ENCODE measurements at regions not wholly inside any gene's neighbourhood (a gene's known extent, or its start where the extent isn't known, plus 50 kb on each side); places are given as distances from the start of the nearest gene placed in this dataset.
"Not testable (repeated sequence)": the region's sequence is repeated elsewhere in the genome, so short reads cannot be mapped to it uniquely, and the experiment has no call there.

DNA sequence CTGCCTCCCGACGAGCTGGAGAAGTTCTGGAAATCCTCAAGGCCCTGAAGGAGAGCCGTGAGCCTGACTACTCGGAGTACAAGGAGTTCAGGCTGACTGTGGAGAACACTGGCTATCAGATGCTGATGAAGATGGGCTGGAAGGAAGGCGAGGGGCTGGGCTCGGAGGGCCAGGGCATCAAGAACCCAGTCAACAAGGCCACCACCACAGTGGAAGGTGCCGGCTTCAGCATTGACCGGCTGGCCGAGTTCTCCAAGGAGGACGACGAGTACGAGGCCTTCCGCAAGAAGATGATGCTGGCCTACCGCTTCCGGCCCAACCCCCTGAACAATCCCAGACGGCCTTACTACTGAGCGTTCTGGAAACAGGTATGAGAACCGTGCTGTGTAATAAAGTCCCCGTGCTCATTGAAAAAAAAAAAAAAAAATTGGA, 366.1 kb upstream of the ATXN7L3B start:
- DNase-seq = no peak

DNA sequence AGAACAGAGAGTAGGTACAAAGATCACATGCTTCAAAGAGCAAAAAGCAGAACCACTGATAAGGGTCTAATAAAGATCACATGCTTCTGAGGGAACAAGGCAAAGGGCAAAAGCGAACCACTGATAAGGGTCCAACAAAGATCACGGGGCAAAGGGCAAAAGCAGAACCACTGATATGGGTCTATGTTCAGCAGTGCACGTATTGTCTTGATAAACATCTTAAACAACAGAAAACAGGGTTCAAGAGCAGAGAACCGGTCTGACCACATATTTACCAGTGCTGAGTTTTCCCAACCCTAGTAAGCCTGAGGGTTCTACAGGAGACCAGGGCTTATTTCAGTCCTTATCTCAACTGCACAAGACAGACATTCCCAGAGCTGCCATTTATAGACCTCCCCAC, 362.7 kb upstream of the ATXN7L3B start:
- not testable (repeated sequence) for DNase-seq

DNA sequence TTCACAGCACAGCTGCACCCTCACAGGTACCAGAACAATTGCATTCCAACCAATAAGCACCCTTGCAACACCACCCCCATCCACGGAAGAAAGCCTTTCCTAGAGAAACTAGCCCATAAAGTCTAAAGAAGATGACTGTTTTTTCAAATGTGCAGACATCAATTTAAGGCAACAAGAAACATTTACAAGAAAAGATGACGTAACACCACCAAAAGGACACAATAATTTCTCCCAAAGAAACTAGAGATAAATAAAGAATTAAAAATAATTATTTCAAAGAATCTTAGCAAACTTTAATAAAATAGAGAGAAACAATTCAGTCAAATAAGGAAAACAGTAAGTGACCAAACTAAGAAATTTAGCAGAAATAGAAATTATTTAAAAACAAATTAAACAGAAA, 352.3 kb upstream of the ATXN7L3B start:
- no peak for DNase-seq

DNA sequence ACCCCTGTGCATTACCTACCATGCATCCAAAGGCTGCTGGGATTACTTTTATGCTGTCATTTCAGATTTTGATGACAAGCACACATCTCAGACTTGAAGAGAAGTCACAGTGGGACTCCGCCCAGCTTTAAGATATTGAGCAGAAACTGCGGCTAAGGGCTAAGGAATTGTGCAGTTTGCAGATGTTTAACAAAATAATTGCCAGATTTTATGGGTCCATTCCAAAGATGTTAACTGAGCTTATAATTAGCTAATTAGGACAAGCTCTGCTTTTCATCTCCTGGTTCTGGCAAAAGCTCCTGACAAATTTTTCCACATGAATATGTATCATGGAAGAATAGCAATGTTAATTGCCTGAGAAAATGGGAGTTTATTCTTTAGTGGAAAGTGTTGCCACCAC, 344.4 kb upstream of the ATXN7L3B start:
- no peak for DNase-seq

DNA sequence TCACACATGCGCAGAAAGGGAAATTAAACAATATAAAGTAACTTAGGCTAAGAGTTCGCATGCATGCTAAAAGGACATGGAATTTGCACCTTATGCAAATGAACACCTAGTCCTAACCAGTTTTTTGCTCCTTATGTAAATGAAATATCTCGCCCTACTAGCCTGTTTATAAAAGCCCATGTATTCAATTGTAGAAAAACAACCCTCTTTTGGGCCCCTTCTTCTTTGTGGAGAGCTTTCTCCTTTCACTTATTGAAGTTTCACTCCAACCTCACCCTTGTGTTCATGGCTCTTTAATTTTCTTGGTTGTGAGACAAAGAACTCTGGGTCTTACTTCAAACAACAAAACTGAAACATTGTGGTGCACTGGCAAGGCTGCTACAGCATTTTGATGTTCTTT, 333.4 kb upstream of the ATXN7L3B start:
- DNase-seq = no peak

DNA sequence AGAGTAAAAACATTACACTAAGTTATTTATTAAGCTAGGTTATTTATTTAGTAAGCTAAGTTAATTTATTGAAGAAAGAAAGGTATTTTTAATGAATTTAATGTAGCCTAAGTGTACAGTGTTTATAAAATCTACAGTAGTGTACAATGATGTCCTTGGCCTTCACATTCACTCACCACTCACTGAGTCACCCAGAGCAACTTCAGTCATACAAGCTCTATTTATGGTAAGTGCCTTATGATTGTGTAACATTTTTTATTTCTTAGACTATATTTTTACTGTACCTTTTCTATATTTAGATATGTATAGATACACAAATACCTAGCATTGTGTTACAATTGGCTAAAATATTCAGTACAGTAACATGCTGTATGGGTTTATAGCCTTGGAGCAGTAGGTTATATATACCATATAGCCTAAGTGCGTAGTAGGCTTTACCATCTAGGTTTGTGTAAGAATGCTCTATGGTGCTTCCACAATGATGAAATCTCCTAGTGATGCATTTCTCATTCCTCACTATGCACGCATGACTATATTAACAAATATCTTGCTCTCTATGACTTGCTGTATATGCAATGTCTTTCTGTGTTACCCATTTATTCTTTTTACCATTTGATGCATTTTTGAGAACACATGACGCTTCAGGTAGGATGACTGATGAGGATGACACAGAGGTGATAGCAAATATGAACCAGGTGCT, 309.6 kb upstream of the ATXN7L3B start:
- DNase-seq = no peak

DNA sequence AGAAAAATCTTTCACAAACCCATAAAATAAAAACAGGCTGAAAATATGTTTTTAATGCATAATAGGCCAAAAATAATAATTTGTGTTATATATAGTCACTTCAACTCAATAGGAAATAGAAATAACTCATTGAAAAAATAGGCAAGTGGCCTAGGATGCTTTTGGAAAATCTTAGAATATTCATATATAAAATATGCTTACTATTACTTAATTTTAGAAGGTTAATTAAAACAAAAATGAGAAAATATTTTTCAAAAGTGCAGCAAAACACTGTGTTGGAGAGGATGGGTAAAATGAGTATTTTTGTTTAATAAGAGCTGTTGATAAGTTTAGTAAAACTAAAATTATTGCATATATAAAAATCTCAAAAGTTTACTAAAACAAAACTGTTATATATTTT, 308.0 kb upstream of the ATXN7L3B start:
- DNase-seq = no peak

DNA sequence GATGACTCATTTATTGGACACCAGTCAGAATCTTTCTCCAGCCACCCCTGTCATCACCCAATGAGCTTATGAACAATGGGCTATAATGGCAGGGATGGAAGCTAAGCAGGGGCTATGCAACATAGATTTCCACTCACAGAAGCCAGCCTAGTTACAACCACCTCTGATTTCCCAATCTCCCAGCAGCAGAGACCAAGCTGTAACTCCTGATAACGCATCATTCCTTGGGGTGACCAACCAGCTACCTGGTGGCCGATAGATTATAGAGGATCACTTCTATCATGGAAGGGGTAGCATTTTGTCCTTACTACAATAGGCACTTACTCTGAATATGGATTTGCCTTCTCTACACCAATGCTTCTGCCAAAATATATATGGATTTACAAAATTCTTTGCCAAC, 302.3 kb upstream of the ATXN7L3B start:
- DNase-seq = no peak

DNA sequence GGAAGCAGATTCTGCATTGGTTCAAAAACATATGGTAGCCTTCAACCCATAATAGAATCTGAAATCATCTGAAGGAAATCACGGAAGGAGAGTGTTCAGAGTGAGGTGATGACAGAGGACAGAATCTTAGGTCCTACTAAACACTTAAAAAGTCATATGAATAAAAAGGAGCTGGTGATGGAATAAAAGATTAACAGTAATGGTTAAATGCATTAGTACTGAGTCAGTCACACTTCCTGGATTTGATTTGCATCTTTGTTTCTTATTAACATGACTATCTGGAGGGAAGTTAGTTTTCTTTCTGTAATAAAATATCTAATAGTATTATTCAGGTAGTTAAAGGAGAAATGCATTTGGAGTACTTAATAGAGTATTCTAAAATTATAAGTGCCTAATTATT, 296.3 kb upstream of the ATXN7L3B start:
- DNase-seq = no peak

DNA sequence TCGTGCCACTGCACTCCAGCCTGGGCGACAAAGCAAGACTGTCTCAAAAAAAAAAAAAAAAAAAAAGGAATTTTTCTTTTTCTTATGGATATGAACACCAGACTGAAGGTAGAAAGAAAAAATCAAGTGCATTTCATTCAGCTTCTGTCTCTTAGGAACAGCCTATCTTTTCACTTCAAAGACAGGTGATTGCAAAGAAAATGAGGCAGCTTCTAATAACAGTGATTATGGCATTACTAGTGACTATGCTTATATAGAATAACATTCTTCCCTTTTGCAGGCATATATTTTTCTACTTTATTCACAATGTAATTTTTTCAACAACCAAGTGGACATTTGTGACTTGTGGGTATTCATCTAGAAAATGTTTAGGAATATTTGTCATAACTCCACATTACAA, 295.5 kb upstream of the ATXN7L3B start:
- no peak for DNase-seq

DNA sequence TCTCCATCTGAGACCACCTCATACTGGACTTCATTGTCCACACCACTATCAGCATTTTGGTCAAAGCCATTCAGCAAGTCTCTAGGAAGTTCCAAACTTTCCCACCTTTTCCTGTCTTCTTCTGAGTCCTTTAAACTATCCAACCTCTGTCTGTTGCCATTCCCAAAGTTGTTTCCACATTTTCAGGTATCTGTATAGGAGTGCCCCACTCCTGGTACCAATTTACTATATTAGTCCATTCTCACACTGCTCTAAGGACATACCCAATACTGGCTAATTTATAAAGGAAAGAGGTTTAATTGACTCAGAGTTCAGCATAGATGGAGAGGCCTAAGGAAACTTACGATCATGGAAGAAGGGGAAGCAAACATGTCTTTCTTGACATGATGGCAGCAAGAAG, 292.2 kb upstream of the ATXN7L3B start:
- DNase-seq = no peak

DNA sequence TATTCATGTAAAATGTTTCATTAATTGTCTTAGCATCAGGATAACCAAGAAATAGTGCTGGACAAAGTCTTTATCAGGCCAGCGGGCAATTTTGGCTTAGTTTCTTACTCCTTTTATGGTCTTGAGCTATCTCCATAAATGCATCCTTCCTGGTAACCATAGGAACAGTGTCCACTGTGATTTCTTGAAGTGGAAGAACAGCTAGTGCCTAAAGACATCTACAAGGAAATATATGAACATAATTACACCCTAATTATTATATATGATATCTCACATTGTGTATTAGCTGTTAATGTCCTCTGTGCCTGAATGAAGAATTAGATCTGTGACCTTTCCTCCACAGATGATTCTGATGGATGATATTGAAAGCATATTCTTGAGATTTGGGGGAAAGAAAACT, 286.7 kb upstream of the ATXN7L3B start:
- DNase-seq = no peak

DNA sequence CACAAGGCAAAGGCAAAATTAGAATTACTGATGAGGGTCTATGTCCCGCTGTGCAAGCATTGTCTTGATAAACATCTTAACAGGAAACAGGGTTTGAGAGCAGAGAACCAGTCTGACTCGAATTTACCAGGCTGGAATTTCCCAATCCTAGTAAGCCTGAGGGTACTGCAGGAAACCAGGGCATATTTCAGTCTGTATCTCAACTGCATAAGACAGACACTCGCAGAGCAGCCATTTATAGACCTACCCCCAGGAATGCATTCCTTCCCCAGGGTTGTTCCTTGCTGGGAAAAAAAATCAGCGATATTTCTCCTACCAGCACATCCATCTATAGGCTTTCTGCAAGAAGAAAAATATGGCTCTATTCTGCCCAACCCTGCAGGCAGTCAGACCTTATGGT, 283.8 kb upstream of the ATXN7L3B start:
- DNase-seq = not testable (repeated sequence)

DNA sequence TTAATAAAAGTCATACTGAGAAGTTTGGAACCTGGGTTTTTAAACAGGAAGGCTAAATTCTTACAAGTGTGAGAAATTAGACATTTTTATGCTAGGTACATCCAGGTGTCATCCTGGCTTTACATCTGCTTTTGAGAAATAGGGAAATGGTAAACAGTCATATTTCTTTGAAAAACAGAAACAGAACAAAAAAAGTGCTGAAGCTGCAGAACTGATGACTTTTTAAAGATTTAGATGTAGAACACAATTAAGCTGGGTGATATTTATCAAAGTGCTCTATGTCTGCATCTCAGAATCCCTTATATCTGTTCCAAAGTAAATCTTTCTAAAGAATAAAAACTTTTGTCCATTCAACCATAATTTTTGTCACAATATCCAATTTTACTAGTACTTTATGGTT, 282.9 kb upstream of the ATXN7L3B start:
- DNase-seq = no peak

DNA sequence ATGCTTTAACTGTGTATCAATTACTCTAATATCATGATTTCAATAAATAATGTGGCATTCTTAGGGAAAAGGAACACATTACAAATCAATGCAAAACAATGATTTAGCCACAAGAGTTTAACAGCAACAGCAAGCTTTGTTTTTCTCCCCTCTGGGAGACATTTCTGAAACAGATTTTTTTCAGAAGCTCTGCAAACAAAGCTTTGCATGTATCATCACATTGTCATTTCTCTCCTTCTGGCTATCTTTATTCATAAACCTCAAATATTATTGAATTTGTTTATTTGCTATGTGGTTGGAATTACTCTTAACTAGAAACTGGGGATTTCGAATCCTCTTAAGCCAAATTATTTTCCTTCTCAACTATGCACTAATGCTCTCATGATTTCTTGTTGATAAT, 278.4 kb upstream of the ATXN7L3B start:
- no peak for DNase-seq

DNA sequence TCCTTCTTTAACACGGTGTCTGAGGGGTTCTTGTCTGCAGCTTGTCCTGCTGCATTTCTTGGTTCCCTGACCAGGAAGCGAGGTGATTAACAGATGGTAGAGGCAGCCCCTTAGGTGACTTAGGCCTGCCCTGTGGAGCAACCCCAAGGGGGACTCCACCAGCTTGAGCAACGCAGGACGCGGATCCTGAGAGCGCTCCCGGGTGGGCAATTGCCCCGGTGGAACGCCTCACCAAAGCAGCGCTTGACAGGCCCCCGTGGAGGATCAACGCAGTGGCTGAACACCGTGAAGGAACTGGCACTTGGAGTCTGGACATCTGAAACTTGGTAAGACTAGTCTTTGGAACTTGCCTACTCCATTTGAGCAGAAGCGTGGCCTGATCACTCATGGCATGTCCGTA, 272.9 kb upstream of the ATXN7L3B start:
- no peak for DNase-seq

DNA sequence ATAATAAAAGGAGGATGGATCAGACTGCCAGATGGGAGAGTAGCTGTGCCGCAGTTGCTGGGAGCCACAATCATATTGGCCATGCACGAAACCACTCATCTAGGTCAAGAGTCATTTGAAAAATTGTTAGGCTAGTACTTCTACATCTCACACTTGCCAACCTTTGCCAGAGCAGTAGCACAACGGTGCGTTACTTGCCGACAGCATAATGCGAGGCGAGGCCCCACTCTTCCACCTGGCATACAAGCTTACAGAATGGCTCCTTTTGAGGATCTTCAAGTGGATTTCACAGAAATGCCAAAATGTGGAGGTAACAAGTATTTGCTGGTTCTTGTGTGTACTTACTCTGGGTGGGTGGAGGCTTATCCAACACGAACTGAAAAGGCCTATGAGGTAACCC, 268.3 kb upstream of the ATXN7L3B start:
- not testable (repeated sequence) for DNase-seq

DNA sequence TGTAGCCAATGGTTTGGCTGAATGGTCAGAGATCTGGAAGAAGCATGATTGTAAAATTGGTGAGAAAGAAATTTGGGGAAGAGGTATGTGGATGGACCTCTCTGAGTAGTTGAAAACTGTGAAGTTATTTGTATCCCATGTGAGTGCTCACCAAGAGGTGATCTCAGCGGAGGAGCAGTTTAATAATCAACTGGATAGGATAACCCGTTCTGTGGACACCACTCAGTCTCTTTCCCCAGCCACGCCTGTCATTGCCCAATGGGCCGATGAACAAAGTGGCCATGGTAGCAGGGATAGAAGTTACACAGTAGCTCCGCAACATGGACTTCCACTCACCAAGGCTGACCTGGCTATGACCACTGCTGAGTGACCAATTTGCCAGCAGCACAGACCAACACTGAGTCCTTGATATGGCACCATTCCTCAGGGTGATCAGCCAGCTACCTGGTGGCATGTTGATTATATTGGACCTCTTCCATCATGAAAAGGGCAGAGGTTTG, 257.4 kb upstream of the ATXN7L3B start:
- DNase-seq = no peak

DNA sequence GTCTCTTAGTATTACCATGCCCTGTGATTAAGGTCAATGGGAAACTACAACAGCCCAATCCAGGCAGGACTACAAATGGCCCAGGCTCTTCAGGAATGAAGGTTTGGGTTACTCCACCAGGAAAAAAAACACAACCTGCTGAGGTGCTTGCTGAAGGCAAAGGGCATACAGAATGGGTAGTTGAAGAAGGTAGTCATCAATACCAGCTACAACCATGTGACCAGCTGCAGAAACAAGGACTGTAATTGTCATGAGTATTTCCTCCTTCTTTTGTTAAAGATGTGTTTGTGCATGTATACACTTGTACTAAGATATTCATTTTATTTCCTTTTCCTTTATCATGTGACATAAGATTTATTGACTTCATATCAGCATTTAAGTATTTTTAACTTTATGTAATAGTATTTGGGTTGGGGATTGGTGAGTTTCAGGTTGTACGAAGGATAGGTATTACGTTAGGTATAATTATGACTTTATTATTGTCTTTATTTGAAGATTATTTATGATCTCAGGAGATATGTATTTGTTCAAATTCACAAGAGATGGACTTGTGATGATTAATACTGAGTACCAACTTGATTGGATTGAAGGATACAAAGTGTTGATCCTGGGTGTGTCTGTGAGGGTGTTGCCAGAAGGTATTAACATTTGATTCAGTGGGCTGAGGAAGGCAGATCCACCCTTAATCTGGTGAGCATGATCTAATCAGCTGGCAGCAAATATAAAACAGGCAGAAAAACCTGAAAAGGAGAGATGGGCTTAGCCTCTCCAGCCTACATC, 256.0 kb upstream of the ATXN7L3B start:
- DNase-seq = not testable (repeated sequence)

DNA sequence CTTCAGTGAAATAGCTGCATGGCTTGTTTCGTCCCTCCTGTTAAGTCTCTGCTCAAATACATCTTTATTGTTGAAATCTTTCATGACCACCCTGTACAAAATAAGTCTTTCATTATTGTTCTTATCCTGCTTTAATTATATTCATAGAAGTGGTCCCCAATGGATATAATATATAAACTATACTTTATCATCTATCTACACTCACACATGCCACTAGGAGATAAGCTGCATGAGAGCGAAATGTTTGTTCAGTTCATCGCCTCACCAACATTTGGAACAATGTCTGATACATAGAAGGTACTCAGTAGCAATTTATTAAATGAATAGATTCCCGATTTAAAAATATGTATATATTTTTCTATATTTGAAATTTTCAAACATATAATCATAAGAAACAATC, 254.0 kb upstream of the ATXN7L3B start:
- no peak for DNase-seq

DNA sequence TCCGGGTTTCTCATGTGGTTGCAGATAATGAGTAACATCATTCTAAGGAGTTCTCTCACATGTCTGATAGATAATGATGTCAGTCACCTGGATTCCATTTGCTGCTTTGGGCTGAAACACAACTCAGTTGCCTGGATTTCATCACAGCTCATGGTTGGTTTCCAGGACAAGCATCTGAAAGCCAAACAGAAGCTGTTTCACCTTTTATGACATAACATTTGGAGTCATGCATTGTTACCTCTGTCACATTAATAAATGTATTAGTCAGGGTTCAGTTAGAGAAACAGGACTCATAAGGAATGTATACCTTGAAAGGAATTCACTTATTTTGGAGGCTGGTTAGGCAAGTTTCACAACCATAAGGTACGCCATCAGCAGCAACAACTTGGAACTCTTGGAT, 251.9 kb upstream of the ATXN7L3B start:
- no peak for DNase-seq

DNA sequence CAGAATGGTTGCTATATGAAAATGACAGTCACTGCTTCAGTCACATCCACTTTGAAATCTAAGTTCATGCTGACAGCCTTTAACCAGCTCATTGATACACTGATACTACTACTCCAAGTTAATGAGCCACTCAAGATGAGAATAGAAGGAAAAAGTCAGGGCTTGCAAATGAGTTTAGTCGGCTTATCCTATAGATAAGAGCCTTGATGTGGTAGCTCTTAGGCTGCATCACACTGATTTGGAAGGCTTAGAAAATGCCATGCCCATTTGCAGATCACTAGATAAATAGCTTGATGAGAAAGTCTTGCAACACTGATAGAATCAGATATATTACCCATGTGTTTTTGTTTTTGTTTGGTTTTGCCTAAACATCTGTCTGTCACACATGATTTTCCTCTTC, 251.4 kb upstream of the ATXN7L3B start:
- DNase-seq = no peak

DNA sequence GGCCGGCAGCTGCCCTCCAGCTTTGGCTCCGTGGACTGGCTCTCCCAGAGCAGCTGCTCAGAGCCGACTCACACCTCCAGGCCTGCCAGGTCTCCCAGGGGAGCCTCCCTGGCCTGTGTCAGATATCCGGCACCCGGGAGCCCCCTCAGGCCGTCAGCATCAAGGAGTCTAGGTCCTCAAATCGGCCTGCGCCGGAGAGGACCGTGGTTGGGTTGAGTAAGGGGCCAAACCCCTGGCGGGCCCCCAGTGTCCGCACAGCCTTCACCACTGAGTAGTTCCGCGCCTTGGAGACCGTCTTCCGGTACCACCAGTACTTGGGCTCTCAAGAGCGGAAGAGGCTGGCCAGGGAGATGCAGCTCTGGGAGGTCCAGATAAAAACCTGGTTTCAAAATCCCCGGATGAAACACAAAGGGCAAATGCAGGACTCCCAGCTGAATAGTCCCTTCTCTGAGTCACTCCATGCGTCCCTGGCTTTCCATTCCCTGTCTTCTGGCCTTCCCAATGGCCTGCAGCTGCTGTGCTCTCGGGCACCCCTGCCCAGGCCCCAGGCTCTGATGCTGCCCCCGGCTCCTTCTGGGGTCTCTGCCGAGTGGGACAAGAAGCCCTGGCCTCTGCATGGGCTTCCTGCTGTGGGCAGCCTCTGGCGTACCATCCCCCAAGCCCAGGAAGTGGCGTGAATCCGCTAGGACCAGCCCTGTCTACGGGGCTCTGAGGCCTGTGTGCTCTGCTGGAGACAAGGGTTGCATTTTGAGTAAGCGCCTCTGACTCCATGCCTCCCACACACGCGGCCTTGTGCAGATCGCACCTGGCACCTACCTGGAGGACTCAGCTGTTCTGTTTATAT, 245.1 kb upstream of the ATXN7L3B start:
- no peak for DNase-seq

DNA sequence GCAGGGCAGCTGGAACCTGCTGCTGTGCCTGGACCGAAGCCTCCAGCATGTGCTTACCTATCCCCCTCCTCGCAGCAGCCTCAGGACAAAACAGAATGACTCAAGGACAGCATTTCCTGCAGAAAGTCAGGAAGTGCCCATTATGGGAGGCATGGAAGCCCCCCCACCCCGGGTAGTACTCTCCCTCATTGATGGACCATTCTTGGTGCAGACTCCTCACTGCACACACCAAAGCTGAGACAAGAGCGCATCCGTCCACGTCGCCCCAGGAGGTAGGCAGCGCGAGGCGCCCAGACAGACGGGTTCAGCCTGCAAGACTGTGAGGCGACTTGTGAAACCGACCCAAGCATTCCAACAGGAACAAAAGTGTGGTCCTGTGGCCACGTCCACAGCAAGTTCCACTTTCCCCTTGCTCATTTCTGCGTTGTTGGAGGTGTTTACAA, 243.9 kb upstream of the ATXN7L3B start:
- DNase-seq = no peak

Measured in NCI-H1092 treated with DMSO at 0.1 percent for 48 hours (cell line).